HG02798 (cell line): ENCODE measurements at regions not wholly inside any gene's neighbourhood (a gene's known extent, or its start where the extent isn't known, plus 50 kb on each side); places are given as distances from the start of the nearest gene placed in this dataset.
"Not testable (repeated sequence)": the region's sequence is repeated elsewhere in the genome, so short reads cannot be mapped to it uniquely, and the experiment has no call there.

Experiments used
- ATAC-seq: cut with Tn5 transposase; IDR thresholded peaks from one replicate; pipeline ENCODE4 v1.9.1; 2021; ENCODE audit warnings: mild to moderate bottlenecking; ENCODE audit not compliant: unreplicated experiment, poor library complexity

- ATAC-seq, result no peak
These were observed 655.3 kb downstream of the SH3BGRL start for GRCh38 chrX:81857192-81857591.

DNA sequence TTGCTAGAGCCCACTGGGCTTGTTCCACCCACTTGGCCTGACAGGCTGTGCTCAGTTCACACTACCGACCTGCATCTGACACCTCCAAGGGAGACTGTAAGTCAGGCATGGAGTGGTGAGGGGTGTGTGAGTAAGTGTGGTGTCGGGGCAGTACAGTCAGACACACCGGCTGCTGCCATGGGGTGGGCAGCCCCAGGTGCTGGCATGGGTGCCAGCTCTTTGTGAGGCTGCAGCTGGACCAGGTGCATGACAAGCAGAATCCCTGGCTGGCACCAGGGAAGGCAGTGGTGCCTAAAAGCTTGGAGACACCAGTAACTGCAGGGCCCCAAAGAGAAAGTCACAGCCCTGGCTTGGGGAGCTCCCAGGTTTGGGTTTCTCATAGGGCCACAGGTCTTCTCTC lies 665.0 kb downstream of the SH3BGRL start:
- ATAC-seq, result no peak

DNA sequence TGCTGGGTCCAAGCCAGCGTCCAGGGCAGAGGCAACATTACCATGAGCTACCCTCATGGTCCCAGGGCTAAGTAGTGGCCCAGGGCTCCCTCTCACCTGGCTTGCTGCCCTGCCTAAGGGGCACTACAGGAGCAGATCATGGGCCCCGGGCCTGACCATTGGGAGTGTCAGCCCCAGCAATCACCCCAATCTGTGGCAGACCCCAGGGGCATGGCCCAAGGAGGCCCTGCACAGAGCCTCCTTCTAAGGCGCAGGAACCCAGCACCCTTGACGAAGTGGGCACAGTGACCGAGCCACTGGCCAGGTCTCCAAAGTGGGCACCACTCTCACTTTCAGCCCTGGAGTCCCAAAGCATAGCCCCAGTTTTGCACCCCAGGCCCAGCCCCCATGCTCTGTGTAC lies 667.1 kb downstream of the SH3BGRL start:
- ATAC-seq, result no peak

DNA sequence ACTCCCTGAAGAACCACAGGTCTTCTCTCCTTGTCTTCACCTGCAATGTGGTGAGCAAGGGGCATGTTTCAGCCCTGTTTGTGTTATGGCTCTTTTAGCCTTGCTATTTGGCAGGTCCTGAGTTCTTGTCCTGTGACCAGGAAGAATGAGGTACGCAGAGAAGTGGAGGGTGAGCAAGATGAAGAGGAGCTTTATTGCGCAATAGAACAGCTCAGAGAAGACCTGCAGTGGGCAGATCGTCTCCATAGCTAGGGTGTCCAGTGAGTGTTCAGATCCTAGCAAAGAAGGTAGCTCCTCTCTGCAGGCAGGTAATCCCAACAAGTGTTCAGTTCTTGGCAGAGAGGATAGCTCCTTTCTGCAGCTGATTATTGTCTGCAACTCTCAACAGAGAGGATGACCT lies 672.9 kb downstream of the SH3BGRL start:
- no peak for ATAC-seq

GRCh38 chrX:81875800-81876199 lies 673.9 kb downstream of the SH3BGRL start:
- no peak for ATAC-seq

DNA sequence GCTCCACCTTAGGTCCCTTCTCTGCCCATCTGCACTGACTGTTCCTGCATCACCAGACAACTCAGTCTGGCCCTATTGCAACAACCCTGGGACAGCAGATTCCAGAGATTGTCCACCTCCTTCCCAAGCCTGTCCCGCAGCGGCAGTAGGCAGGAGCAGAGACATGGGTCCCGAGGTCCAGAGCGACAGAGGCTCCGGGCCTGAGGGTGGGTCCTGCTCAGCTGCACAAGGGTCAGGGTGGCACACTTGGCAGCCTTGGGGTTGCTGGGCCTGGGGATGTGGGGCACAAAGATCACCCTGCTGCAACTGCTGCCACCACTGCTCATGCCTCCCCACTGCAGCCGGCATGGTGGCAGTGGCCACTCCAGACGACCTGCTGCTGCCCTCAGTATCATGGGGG lies 674.5 kb downstream of the SH3BGRL start:
- no peak for ATAC-seq

DNA sequence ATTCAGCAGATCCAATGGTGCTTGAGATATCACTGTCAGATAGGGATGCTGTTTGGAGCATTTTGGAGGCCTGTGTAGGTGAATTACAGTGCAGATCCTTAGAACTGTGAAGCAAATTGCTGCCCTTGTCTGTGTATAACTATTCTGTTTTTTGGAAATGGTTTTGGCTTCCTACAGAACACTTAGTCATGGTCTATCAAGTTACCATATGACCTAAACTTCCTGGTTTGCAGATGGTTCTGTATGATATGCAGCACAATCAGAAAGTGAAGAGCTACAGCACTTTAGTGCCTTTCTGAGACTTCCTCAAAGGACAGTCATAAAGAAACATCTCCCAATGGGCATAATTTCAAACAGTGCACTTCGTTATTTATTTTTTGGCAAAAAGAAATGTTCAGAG lies 688.6 kb downstream of the SH3BGRL start:
- ATAC-seq, result no peak

- no peak for ATAC-seq
These were observed 698.6 kb downstream of the SH3BGRL start for GRCh38 chrX:81900522-81900921.

- no peak for ATAC-seq
These were observed 723.9 kb downstream of the SH3BGRL start for GRCh38 chrX:81925812-81926211.

DNA sequence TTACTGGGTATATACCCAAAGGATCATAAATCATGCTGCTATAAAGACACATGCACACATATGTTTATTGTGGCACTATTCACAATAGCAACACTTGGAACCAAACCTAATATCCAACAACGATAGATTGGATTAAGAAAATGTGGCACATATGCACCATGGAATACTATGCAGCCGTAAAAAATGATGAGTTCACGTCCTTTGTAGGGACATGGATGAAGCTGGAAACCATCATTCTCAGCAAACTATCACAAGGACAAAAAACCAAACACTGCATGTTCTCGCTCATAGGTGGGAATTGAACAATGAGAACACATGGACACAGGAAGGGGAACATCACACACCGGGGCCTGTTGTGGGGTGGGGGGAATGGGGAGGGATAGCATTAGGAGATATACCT lies 744.0 kb downstream of the SH3BGRL start:
- ATAC-seq, result not testable (repeated sequence)

DNA sequence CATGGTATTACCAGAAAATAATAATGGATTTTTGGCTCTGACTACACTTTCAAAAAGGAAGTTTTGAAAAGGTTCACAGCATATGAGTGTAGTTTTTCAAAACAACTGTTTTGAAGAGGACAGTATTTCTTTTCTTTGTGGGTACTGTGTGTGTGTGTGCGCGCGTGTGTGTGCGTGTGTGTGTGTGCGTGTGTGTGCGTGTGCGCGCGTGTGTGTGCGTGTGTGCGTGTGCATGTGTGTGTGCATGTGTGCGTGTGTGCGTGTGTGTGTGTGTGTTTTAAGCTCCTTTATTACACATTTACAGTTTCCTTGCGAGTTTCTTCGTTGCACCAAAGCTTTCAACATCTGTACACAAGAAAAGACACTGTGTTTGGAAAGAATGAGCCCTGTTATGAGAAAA lies 755.4 kb downstream of the SH3BGRL start:
- ATAC-seq, result no peak

DNA sequence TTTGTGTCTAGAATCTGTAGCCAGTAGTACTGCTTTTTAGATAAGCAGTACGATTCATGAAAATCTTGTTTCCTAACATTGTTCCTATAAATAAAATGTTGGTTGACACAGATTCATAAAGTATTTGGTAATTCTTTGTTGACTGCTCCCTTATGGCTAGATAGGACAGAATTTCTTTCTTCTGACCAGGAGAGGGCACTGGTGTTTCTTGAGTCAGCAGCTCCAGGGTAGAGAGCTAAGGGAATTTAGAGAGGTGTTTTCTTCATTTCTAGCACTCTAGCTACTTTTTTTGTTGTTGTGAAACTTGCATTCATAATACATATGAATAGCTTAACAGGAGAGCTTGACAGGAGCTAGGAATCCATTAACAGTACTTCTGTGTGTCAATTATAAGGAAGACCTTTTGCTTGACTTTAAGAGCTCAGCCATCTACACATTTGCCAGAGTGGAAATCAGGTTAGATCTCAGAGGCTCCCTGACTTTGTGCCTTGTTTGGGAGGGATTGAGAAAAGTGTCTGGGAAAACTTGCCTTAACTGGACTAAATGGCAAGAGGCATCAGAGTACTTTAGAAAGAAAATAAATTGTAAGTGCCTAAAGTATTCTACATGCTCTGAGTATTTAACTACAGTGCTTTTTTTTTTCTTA lies 756.1 kb downstream of the SH3BGRL start:
- no peak for ATAC-seq

- ATAC-seq, result no peak
These were observed 758.1 kb downstream of the SH3BGRL start for GRCh38 chrX:81959964-81960363.

DNA sequence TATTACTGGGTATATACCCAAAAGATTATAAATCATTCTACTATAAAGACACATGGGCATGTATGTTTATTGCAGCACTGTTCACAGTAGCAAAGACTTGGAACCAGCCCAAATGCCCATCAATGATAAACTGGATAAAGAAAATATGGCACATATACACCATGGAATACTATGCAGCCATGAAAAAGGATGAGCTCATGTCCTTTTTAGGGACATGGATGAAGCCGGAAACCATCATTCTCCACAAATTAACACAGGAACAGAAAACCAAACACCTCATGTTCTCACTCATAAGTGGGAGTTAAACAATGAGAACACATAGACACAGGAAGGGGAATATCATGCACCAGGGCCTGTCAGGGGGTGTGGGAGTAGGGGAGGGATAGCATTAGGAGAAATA lies 772.5 kb downstream of the SH3BGRL start:
- ATAC-seq, result not testable (repeated sequence)

- no peak for ATAC-seq
These were observed 778.1 kb downstream of the SH3BGRL start for GRCh38 chrX:81979806-81980515.

DNA sequence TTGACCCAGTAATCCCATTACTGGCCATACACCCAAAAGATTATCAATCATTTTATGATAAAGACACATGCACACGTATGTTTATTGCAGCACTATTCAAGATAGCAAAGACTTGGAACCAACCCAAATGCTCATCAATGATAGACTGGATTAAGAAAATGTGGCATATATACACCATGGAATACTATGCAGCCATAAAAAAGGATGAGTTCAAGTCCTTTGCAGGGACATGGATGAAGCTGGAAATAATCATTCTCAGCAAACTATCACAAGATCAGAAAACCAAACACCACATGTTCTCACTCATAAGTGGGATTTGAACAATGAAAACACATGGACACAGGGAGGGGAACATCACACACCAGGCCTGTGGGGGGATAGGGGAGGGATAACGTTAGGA lies 785.3 kb downstream of the SH3BGRL start:
- not testable (repeated sequence) for ATAC-seq

DNA sequence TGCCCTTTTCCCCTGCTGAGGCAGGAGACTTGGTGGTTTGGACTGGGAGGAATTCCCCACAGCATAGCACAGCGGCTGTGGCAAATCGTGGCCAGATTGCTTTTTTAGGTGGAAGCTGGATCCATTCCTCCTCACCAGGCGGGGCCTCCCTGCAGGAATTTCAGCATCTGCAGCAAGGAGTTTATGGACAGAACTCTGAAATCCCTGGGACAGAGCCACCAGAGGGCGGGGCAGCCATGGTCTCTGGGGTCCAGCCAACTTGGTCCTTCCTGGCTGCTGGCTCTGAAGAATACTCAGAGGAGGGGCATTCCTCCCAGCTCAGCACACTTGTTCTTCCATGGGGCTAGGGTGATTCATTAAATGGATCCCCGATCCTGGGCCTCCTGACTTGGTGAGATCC lies 794.3 kb downstream of the SH3BGRL start:
- no peak for ATAC-seq

GRCh38 chrX:82029571-82030218 lies 827.8 kb downstream of the SH3BGRL start:
- no peak for ATAC-seq

- ATAC-seq, result no peak
These were observed 829.3 kb downstream of the SH3BGRL start for GRCh38 chrX:82031250-82031649.

- ATAC-seq, result no peak
These were observed 836.9 kb downstream of the SH3BGRL start for GRCh38 chrX:82038793-82039192.

- no peak for ATAC-seq
These were observed 839.1 kb downstream of the SH3BGRL start for GRCh38 chrX:82041034-82041433.

DNA sequence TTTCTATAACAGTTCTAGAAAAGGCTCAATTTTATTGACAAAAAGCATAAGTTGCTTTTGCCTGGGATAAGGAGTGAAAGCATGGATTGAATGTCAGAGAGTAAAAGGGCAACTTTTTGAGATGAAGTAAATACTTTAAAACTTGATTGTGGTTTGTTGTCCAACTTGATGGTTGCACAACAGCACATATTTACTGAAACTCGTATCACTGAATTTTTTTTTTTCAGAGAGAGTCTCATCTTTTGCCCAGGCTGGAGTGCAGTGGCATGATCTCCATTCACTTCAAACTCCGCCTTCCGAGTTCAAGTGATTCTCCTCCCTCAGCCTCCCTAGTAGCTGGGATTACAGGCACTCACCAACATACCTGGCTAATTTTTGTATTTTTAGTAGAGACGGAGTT lies 856.8 kb downstream of the SH3BGRL start:
- no peak for ATAC-seq
